ENCODE measurements at regions not wholly inside any gene's neighbourhood (a gene's known extent, or its start where the extent isn't known, plus 50 kb on each side); places are given as distances from the start of the nearest gene placed in this dataset.

GRCh38 chr13:47135800-47136503 is 239.1 kb upstream of the HTR2A start:
- TF ChIP-seq TAF1 (IDR thresholded peaks at IDR 0.05; ENCODE audit: low read depth, low read length) (no peak), POLR2A (IDR thresholded peaks at IDR 0.05; ENCODE audit: low read depth, low read length) (no peak)
